Body of pancreas (tissue), 4 donors: ENCODE measurements at regions not wholly inside any gene's neighbourhood (a gene's known extent, or its start where the extent isn't known, plus 50 kb on each side); places are given as distances from the start of the nearest gene placed in this dataset.

Source experiments
- ATAC-seq: fragments of 150-250 bp; one replicate; pipeline ENCODE4 v1.9.1; 2016
- DNase-seq, 4 donors: peaks; one replicate each; pipeline ENCODE4 v3.0.0-alpha.2; 2019
- H3K27ac ChIP-seq, 4 donors: fragments of 200-600 bp; sonication (generic); 1 replicate in 3 of 4; 2 replicates in 1 of 4; pipeline versions ENCODE4 v1.5.1 to v1.6.1; 2016 to 2019; ENCODE audit warnings: mild to moderate bottlenecking in 1 of 4, mixed read lengths in 1 of 4, moderate library complexity in 1 of 4
- H3K27me3 ChIP-seq, 2 donors: fragments of 200-600 bp; sonication (generic); one replicate each; pipeline ENCODE4 v1.6.0; 2016; ENCODE audit warnings: mild to moderate bottlenecking in 1 of 2
- H3K36me3 ChIP-seq, 2 donors: fragments of 200-600 bp; sonication (generic); replicated peaks in 1 of 2; 2 replicates each; pipeline ENCODE4 v1.5.1; 2016; ENCODE audit warnings: low read depth in 2 of 2; ENCODE audit not compliant: insufficient read depth in 1 of 2
- H3K4me1 ChIP-seq: fragments of 200-600 bp; sonication (generic); one replicate; pipeline ENCODE4 v1.6.0; 2016
- H3K4me3 ChIP-seq, 2 donors: fragments of 200-600 bp; sonication (generic); 1 replicate in 1 of 2; 2 replicates in 1 of 2; pipeline ENCODE4 v1.5.1; 2016 to 2019
- H3K9me3 ChIP-seq, 3 donors: fragments of 200-600 bp; sonication (generic); 1 replicate in 2 of 3; 2 replicates in 1 of 3; pipeline ENCODE4 v1.5.1; 2016
- POLR2A ChIP-seq, 3 donors: fragments of 450-650 bp; IDR thresholded peaks; one replicate each; pipeline ENCODE4 v1.6.1; 2016; ENCODE audit warnings: antibody characterized with exemption in 3 of 3, mild to moderate bottlenecking in 2 of 3
- WGBS, 2 donors: methylation state at CpG; one replicate each; pipeline ENCODE4 v1.1.5; 2017; 5-methylcytosine and 5-hydroxymethylcytosine counted together
- intact Hi-C: fragments of 100-400 bp; cut with DNase I; formaldehyde crosslinking; loops from one replicate; pipeline ENCODE4 v1.15.1; 2023
- TF ChIP-seq, protein P1 (sequence below), 7 experiments: fragments of 450-650 bp in 4 of 7; fragments of 200-600 bp in 3 of 7; sonication (generic) in 3 of 7; IDR thresholded peaks; one replicate each; pipeline ENCODE4 v1.5.1; 2016 to 2019; ENCODE audit warnings: antibody characterized with exemption in 7 of 7

GRCh38 chr1:244217711-244218110 is 166.6 kb downstream of the ZBTB18 start:
- Histone ChIP-seq H3K4me1 (no peaks in the 10 kb centered on the region), H3K36me3 (no peaks in the 10 kb centered on the region), H3K27ac (no peak overlapping the region), H3K27me3 (no peaks in the 10 kb centered on the region), H3K9me3 (no peaks in the 10 kb centered on the region), H3K4me3 (no peak overlapping the region)
- WGBS, 2 donors = 83 to 87% methylated on average over 2 of the region's 2 CpGs
- DNase-seq = no peak
- no peak for ATAC-seq
- intact Hi-C loops = no loop called here
- TF ChIP-seq, protein P1, sequence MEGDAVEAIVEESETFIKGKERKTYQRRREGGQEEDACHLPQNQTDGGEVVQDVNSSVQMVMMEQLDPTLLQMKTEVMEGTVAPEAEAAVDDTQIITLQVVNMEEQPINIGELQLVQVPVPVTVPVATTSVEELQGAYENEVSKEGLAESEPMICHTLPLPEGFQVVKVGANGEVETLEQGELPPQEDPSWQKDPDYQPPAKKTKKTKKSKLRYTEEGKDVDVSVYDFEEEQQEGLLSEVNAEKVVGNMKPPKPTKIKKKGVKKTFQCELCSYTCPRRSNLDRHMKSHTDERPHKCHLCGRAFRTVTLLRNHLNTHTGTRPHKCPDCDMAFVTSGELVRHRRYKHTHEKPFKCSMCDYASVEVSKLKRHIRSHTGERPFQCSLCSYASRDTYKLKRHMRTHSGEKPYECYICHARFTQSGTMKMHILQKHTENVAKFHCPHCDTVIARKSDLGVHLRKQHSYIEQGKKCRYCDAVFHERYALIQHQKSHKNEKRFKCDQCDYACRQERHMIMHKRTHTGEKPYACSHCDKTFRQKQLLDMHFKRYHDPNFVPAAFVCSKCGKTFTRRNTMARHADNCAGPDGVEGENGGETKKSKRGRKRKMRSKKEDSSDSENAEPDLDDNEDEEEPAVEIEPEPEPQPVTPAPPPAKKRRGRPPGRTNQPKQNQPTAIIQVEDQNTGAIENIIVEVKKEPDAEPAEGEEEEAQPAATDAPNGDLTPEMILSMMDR (IDR thresholded peaks at IDR 0.05) = no peak
- TF ChIP-seq POLR2A (IDR thresholded peaks at IDR 0.05) = no peak

GRCh38 chr1:244218220-244218619 is 167.1 kb downstream of the ZBTB18 start:
- H3K9me3 ChIP-seq = no peaks in the 10 kb centered on the region
- TF ChIP-seq, protein P1 (IDR thresholded peaks at IDR 0.05) = no peak
- TF ChIP-seq POLR2A (IDR thresholded peaks at IDR 0.05) = no peak
- no peak for ATAC-seq

DNA sequence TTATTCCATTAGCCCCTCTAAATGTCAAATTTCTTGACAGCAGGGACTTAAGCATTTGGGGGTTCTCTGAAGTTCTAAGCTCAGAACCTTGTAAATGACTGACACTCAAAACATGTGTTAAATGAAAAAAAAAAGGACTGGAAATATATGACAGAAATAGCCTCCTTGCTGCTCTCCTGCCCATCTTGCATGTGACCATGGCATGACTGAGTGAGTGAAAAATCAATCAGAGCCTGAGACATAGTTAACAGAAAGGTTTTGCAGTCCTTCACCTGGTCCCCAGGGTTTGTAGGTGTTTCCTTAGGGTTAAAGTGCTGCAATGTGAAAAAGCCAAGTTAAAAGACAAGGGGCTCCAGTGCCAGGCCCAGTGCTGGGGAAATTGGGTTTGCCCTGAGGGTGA is 168.1 kb downstream of the ZBTB18 start:
- Histone ChIP-seq H3K9me3 (no peaks in the 10 kb centered on the region), H3K27ac (no peak overlapping the region)
- no peak for DNase-seq

More at GRCh38 chr1:244218220-244218619, 167.1 kb downstream of the ZBTB18 start:
- intact Hi-C loops = no loop called here
- Histone ChIP-seq H3K36me3 (no peaks in the 10 kb centered on the region), H3K27ac (no peak overlapping the region), H3K4me3 (no peak overlapping the region), H3K4me1 (no peaks in the 10 kb centered on the region), H3K27me3 (no peaks in the 10 kb centered on the region)
- WGBS, 2 donors = 78 to 84% methylated on average over 9 of the region's 9 CpGs
- no peak for DNase-seq

GRCh38 chr1:244219802-244220201 is 168.7 kb downstream of the ZBTB18 start:
- TF ChIP-seq, protein P1 (IDR thresholded peaks at IDR 0.05) = no peak
- TF ChIP-seq POLR2A (IDR thresholded peaks at IDR 0.05) = no peak
- Histone ChIP-seq H3K4me1 (no peaks in the 10 kb centered on the region), H3K9me3 (no peaks in the 10 kb centered on the region), H3K27ac (no peak overlapping the region), H3K4me3 (no peak overlapping the region), H3K36me3 (no peaks in the 10 kb centered on the region), H3K27me3 (no peaks in the 10 kb centered on the region)
- intact Hi-C loops = no loop called here
- WGBS, 2 donors = 54 to 67% methylated on average over 4 to 5 of the region's 5 CpGs
- ATAC-seq = no peak
- DNase-seq = no peak

More for the DNA sequence above, 168.1 kb downstream of the ZBTB18 start:
- Histone ChIP-seq H3K4me1 (no peaks in the 10 kb centered on the region), H3K27me3 (no peaks in the 10 kb centered on the region), H3K36me3 (no peaks in the 10 kb centered on the region), H3K4me3 (no peak overlapping the region)
- no peak for ATAC-seq
- intact Hi-C loops = no loop called here
- TF ChIP-seq, protein P1 (IDR thresholded peaks at IDR 0.05) = no peak
- TF ChIP-seq POLR2A (IDR thresholded peaks at IDR 0.05) = no peak

GRCh38 chr1:244220410-244220809 is 169.3 kb downstream of the ZBTB18 start:
- H3K27me3 ChIP-seq = no peaks in the 10 kb centered on the region
- H3K4me3 ChIP-seq = no peak overlapping the region
- DNase-seq = no peak
- TF ChIP-seq, protein P1 (IDR thresholded peaks at IDR 0.05) = no peak
- TF ChIP-seq POLR2A (IDR thresholded peaks at IDR 0.05) = no peak
- no peaks in the 10 kb centered on the region for H3K4me1 ChIP-seq
- intact Hi-C loops = no loop called here
- WGBS, 2 donors = 60 to 61% methylated on average over 3 of the region's 3 CpGs
- no peaks in the 10 kb centered on the region for H3K36me3 ChIP-seq
- H3K9me3 ChIP-seq = no peaks in the 10 kb centered on the region
- no peak overlapping the region for H3K27ac ChIP-seq
- no peak for ATAC-seq
